ENCODE measurements at regions not wholly inside any gene's neighbourhood (a gene's known extent, or its start where the extent isn't known, plus 50 kb on each side); places are given as distances from the start of the nearest gene placed in this dataset.

DNA sequence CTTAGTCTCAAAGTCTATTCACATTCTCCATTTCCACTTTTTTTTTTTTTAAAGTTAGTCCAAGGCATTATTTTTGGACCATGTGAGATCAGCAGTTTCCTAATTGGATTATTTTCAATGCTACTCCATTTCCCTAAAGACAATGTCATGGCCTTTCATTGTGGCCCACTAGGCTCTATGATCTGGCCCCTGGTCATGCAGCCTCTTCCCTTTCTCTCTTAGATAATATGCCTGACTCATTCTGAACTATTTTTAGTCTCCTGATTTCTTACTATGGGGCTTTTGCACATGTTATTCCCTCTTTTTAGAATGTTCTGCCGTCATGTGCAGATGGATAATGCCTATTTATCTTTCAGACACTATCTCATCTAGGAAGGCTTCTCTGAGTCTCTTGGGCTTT lies 157.3 kb downstream of the TMA16 start:
- Histone ChIP-seq H3K9me3 (ENCODE audit: insufficient read depth in 2 of 2, low read depth in 1 of 2, low read length in 1 of 2) (0 out of 4 replicates have a peak, but pooled peaks cover 0 to 2% of the 10 kb centered on the region in 2 experiments), H3K23ac (ENCODE audit: insufficient read length) (no peak overlapping the region), H3K23me2 (ENCODE audit: low read depth, low read length) (no peaks in the 10 kb centered on the region), H3K4me2 (ENCODE audit: insufficient read depth in 1 of 2, low read depth in 2 of 2, low read length in 2 of 2) (no peak overlapping the region), H3K27me3 (replicated peaks in 1 of 4; ENCODE audit: control insufficient read depth in 3 of 4, extremely low read depth in 1 of 4, insufficient read depth in 3 of 4, low read length in 3 of 4) (no peaks in the 10 kb centered on the region), H2BK120ac (replicated peaks; ENCODE audit: low read depth, low read length) (no peak overlapping the region), H3K4me1 (replicated peaks in 1 of 4; ENCODE audit: control insufficient read depth in 3 of 4, insufficient read depth in 4 of 4, low read length in 3 of 4) (peaks cover 0 to 2% (median 0%) of the 10 kb centered on the region in 4 experiments; a peak in 1 of 7 replicates), H3K79me1 (ENCODE audit: low read depth, low read length) (no peaks in the 10 kb centered on the region), H4K5ac (ENCODE audit: insufficient read length, low read depth, low read length) (no peak overlapping the region), H3K4me3 (ENCODE audit: extremely low read depth in 1 of 4, insufficient read depth in 2 of 4, low read depth in 3 of 4, low read length in 4 of 4) (no peak overlapping the region), H3K4ac (replicated peaks; ENCODE audit: insufficient read length, low read depth, low read length) (no peak overlapping the region), H2AK5ac (ENCODE audit: low read depth, low read length) (no peak overlapping the region), H2AFZ (ENCODE audit: low read length) (no peak overlapping the region), H3K79me2 (ENCODE audit: control insufficient read depth in 1 of 2, insufficient read depth in 2 of 2, low read length in 2 of 2) (no peaks in the 10 kb centered on the region), H2BK20ac (ENCODE audit: low read length) (no peak overlapping the region), H2BK12ac (ENCODE audit: low read depth, low read length) (no peak overlapping the region), H3K27ac (ENCODE audit: low read depth, low read length) (peak overlapping the region; percentile 31; the same call in 1 of the 2 replicates), H2BK15ac (ENCODE audit: low read length) (no peak overlapping the region), H3K14ac (ENCODE audit: insufficient read length) (no peak overlapping the region), H4K91ac (replicated peaks; ENCODE audit: insufficient read length, low read length) (no peak overlapping the region), H3K36me3 (ENCODE audit: control insufficient read depth in 2 of 4, insufficient read depth in 4 of 4, low read length in 3 of 4) (no peaks in the 10 kb centered on the region), H4K8ac (ENCODE audit: extremely low read depth, insufficient read depth, low read length) (no peak overlapping the region), H3K56ac (replicated peaks; ENCODE audit: insufficient read length, low read depth, low read length) (no peak overlapping the region), H3K9ac (replicated peaks in 1 of 4; ENCODE audit: extremely low read depth in 1 of 4, low read depth in 3 of 4, low read length in 3 of 4) (no peak overlapping the region), H3K18ac (ENCODE audit: extremely low read depth, low read length) (no peak overlapping the region), H2BK5ac (ENCODE audit: low read depth, low read length) (no peak overlapping the region), H4K20me1 (replicated peaks in 1 of 2; ENCODE audit: control insufficient read depth in 1 of 2, insufficient read depth in 2 of 2, low read length in 2 of 2) (no peaks in the 10 kb centered on the region)
- FAIRE-seq (no peak), DNase-seq (ENCODE audit: low read depth in 1 of 2, low spot score in 2 of 2) (no peak)
- 100% methylated on average over 1 of the region's 1 CpG; no CpG with 5 or more reads in 1 of the 2 experiments for WGBS, 2 experiments (ENCODE audit: extremely low coverage in 1 of 2, insufficient coverage in 1 of 2, insufficient read length in 1 of 2, insufficient replicate concordance in 2 of 2, low coverage in 1 of 2, low lambda C conversion rate in 2 of 2, missing lambda C conversion rate in 1 of 2)
- POLR2A ChIA-PET (ENCODE audit: partially characterized antibody) = no interaction called here
- CTCF ChIA-PET (ENCODE audit: partially characterized antibody) = interaction anchor here (0.7 to 2.5 kb wide), 2 partner anchors 98 to 358 kb away, joined by 4 to 6 read pairs; no protein-coding TSS in a partner anchor
- TF ChIP-seq EZH2 (IDR thresholded peaks at IDR 0.05; ENCODE audit: low read depth, low read length, severe bottlenecking) (no peak), FOSL1 (IDR thresholded peaks at IDR 0.05; ENCODE audit: insufficient read depth, low read depth, low read length) (no peak), ASH2L (IDR thresholded peaks at IDR 0.05; ENCODE audit: low read length) (no peak), TBP (IDR thresholded peaks at IDR 0.05; ENCODE audit: low read depth, low read length) (no peak), KDM4A (IDR thresholded peaks at IDR 0.05; ENCODE audit: low read depth, low read length, severe bottlenecking) (no peak), SIRT6 (IDR thresholded peaks at IDR 0.05; ENCODE audit: low read length) (no peak), SIN3A (conservative IDR thresholded peaks at IDR 0.05 in 1 of 2, IDR thresholded peaks at IDR 0.05 in 1 of 2; ENCODE audit: low read depth in 1 of 2, low read length in 2 of 2) (no peak), E2F6 (IDR thresholded peaks at IDR 0.05) (no peak), SAP30 (IDR thresholded peaks at IDR 0.05; ENCODE audit: insufficient read depth, insufficient replicate concordance, low read length) (no peak)
- TF ChIP-seq, protein P1, sequence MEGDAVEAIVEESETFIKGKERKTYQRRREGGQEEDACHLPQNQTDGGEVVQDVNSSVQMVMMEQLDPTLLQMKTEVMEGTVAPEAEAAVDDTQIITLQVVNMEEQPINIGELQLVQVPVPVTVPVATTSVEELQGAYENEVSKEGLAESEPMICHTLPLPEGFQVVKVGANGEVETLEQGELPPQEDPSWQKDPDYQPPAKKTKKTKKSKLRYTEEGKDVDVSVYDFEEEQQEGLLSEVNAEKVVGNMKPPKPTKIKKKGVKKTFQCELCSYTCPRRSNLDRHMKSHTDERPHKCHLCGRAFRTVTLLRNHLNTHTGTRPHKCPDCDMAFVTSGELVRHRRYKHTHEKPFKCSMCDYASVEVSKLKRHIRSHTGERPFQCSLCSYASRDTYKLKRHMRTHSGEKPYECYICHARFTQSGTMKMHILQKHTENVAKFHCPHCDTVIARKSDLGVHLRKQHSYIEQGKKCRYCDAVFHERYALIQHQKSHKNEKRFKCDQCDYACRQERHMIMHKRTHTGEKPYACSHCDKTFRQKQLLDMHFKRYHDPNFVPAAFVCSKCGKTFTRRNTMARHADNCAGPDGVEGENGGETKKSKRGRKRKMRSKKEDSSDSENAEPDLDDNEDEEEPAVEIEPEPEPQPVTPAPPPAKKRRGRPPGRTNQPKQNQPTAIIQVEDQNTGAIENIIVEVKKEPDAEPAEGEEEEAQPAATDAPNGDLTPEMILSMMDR (IDR thresholded peaks at IDR 0.05; ENCODE audit: control extremely low read depth in 1 of 3, insufficient read depth in 1 of 3, low read depth in 1 of 3, low read length in 3 of 3) = no peak

Data from H1 (cell line).